Osteoblast (primary cell): ENCODE measurements at regions not wholly inside any gene's neighbourhood (a gene's known extent, or its start where the extent isn't known, plus 50 kb on each side); places are given as distances from the start of the nearest gene placed in this dataset.

Experiments
- DNase-seq: peaks from one replicate; pipeline ENCODE4 v3.0.0; 2011; ENCODE audit warnings: low spot score, mixed read lengths; ENCODE audit not compliant: insufficient read length; ENCODE audit errors: missing footprints
- H2AFZ ChIP-seq: 2 replicates; pipeline ENCODE4 v1.6.0; 2011; ENCODE audit warnings: mild to moderate bottlenecking, low read length
- H3K27ac ChIP-seq: 2 replicates; pipeline ENCODE4 v1.5.1; 2011; ENCODE audit warnings: mild to moderate bottlenecking, low read depth, low read length, moderate library complexity
- H3K27me3 ChIP-seq: 2 replicates; pipeline ENCODE4 v1.6.0; 2012; ENCODE audit warnings: mild to moderate bottlenecking, control low read depth, inconsistent platforms, low read length, moderate library complexity; ENCODE audit not compliant: insufficient read depth
- H3K36me3 ChIP-seq: 2 replicates; pipeline ENCODE4 v1.5.1; 2011; ENCODE audit warnings: mild to moderate bottlenecking, low read length, control low read depth, moderate library complexity; ENCODE audit not compliant: insufficient read depth
- H3K4me1 ChIP-seq: 2 replicates; pipeline ENCODE4 v1.5.1; 2011; ENCODE audit warnings: mild to moderate bottlenecking, low read length, control low read depth, moderate library complexity; ENCODE audit not compliant: insufficient read depth
- H3K4me2 ChIP-seq: 2 replicates; pipeline ENCODE4 v1.6.0; 2011; ENCODE audit warnings: mild to moderate bottlenecking, low read length; ENCODE audit not compliant: insufficient read depth
- H3K4me3 ChIP-seq: fragments of 200-600 bp; sonication (generic); 3 replicates; pipeline ENCODE4 v1.5.1; 2012; ENCODE audit warnings: mild to moderate bottlenecking, low read length, inconsistent platforms; ENCODE audit not compliant: insufficient read depth
- H3K79me2 ChIP-seq: 2 replicates; pipeline ENCODE4 v1.6.0; 2012; ENCODE audit warnings: mild to moderate bottlenecking, low read length, control low read depth, inconsistent platforms; ENCODE audit not compliant: insufficient read depth
- H3K9me3 ChIP-seq: 2 replicates; pipeline ENCODE4 v1.5.1; 2011; ENCODE audit warnings: low read depth, low read length, control low read depth
- H4K20me1 ChIP-seq: 2 replicates; pipeline ENCODE4 v1.6.0; 2012; ENCODE audit warnings: mild to moderate bottlenecking, low read length, control low read depth; ENCODE audit not compliant: insufficient read depth
- CTCF ChIP-seq: IDR thresholded peaks from 2 replicates; pipeline ENCODE4 v1.5.1; 2011; ENCODE audit warnings: mild to moderate bottlenecking, low read depth, low read length, moderate library complexity; ENCODE audit errors: extremely low read depth

GRCh38 chr11:104370478-104370877 is 206.5 kb upstream of the PDGFD start:
- H3K79me2 ChIP-seq: no peaks in the 10 kb centered on the region
- no peaks in the 10 kb centered on the region for H3K4me1 ChIP-seq
- no peaks in the 10 kb centered on the region for H3K9me3 ChIP-seq
- no peaks in the 10 kb centered on the region for H3K27me3 ChIP-seq
- H3K27ac ChIP-seq: no peak overlapping the region
- no peak for TF ChIP-seq CTCF
- no peak overlapping the region for H2AFZ ChIP-seq
- no peak overlapping the region for H3K4me2 ChIP-seq
- H4K20me1 ChIP-seq: no peaks in the 10 kb centered on the region
- DNase-seq: no peak
- no peak overlapping the region for H3K4me3 ChIP-seq
- no peaks in the 10 kb centered on the region for H3K36me3 ChIP-seq

DNA sequence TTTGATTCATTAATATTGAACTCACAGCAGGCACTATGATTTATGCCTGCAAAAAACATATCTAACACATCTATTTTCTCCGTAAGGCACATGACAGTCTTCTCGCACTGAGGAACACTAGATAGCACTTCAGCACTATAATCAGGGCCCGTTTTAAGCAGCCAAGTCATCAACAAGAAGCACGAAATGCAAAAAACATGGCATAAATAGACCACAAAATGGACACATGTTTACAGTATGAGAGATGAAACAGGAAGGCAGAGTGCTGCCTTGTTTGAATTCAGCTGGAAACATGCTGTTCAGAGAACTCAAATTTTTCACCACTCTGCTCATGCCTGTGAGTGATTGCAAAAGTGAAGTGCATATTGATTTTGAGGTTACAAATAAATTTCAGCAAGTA is 205.8 kb upstream of the PDGFD start:
- no peaks in the 10 kb centered on the region for H3K79me2 ChIP-seq
- TF ChIP-seq CTCF: no peak
- no peak overlapping the region for H3K27ac ChIP-seq
- no peaks in the 10 kb centered on the region for H3K4me1 ChIP-seq
- no peaks in the 10 kb centered on the region for H3K27me3 ChIP-seq
- no peak overlapping the region for H3K4me2 ChIP-seq
- no peak for DNase-seq
- H3K36me3 ChIP-seq: no peaks in the 10 kb centered on the region
- no peak overlapping the region for H3K4me3 ChIP-seq
- H4K20me1 ChIP-seq: no peaks in the 10 kb centered on the region
- H2AFZ ChIP-seq: no peak overlapping the region
- no peaks in the 10 kb centered on the region for H3K9me3 ChIP-seq

- no peak for DNase-seq
- no peak for TF ChIP-seq CTCF
- no peaks in the 10 kb centered on the region for H3K9me3 ChIP-seq
- H3K79me2 ChIP-seq: no peaks in the 10 kb centered on the region
- H3K4me1 ChIP-seq: no peaks in the 10 kb centered on the region
- H3K27me3 ChIP-seq: no peaks in the 10 kb centered on the region
- H3K4me2 ChIP-seq: no peak overlapping the region
- no peaks in the 10 kb centered on the region for H3K36me3 ChIP-seq
- no peak overlapping the region for H3K4me3 ChIP-seq
- no peak overlapping the region for H2AFZ ChIP-seq
- no peak overlapping the region for H3K27ac ChIP-seq
- H4K20me1 ChIP-seq: no peaks in the 10 kb centered on the region
Observed at GRCh38 chr11:104366321-104366734, 202.4 kb upstream of the PDGFD start.

GRCh38 chr11:104365676-104366075 is 201.7 kb upstream of the PDGFD start:
- H3K9me3 ChIP-seq: no peaks in the 10 kb centered on the region
- no peaks in the 10 kb centered on the region for H3K4me1 ChIP-seq
- no peaks in the 10 kb centered on the region for H4K20me1 ChIP-seq
- no peak overlapping the region for H3K4me3 ChIP-seq
- H3K4me2 ChIP-seq: no peak overlapping the region
- no peaks in the 10 kb centered on the region for H3K79me2 ChIP-seq
- no peak for DNase-seq
- H3K27ac ChIP-seq: no peak overlapping the region
- no peaks in the 10 kb centered on the region for H3K27me3 ChIP-seq
- no peaks in the 10 kb centered on the region for H3K36me3 ChIP-seq
- TF ChIP-seq CTCF: no peak
- H2AFZ ChIP-seq: no peak overlapping the region
